Calu3 (cell line): ENCODE measurements at regions not wholly inside any gene's neighbourhood (a gene's known extent, or its start where the extent isn't known, plus 50 kb on each side); places are given as distances from the start of the nearest gene placed in this dataset.
A peak's percentile ranks its signal among the peaks of the same experiment; 100 is the strongest.
"Not testable (repeated sequence)": the region's sequence is repeated elsewhere in the genome, so short reads cannot be mapped to it uniquely, and the experiment has no call there.

Experiments
- BruUV-seq: library from RNA; stranded (reverse); fragments of 400-500 nt; replicated peaks from 2 replicates; lab custom pipeline; 2021; lab: Mats Ljungman, UMichigan
- CTCF ChIA-PET: fragments of 300-600 bp; sonication (Branson Sonifier 250); formaldehyde crosslinking; loops from one replicate; lab custom pipeline; 2022; ENCODE audit warnings: antibody characterized with exemption; lab: Charles Lee
- DNase-seq: peaks from one replicate; pipeline ENCODE4 v3.0.0; 2022
- H3K27ac Mint-ChIP-seq: one replicate; pipeline ENCODE4 v1.8.0; 2022; ENCODE audit warnings: mixed read lengths; ENCODE audit not compliant: unreplicated experiment
- H3K27me3 Mint-ChIP-seq: one replicate; pipeline ENCODE4 v1.8.0; 2022; ENCODE audit warnings: mixed read lengths; ENCODE audit not compliant: unreplicated experiment
- H3K36me3 Mint-ChIP-seq: one replicate; pipeline ENCODE4 v1.8.0; 2022; ENCODE audit warnings: mild to moderate bottlenecking, moderate library complexity, mixed read lengths; ENCODE audit not compliant: insufficient read depth, unreplicated experiment
- H3K4me1 Mint-ChIP-seq: one replicate; pipeline ENCODE4 v1.8.0; 2022; ENCODE audit warnings: mild to moderate bottlenecking, low read depth, mixed read lengths; ENCODE audit not compliant: unreplicated experiment
- H3K4me3 Mint-ChIP-seq: one replicate; pipeline ENCODE4 v1.8.0; 2022; ENCODE audit warnings: mild to moderate bottlenecking, low read depth, moderate library complexity, mixed read lengths; ENCODE audit not compliant: unreplicated experiment
- H3K9me3 Mint-ChIP-seq: one replicate; pipeline ENCODE4 v1.8.0; 2022; ENCODE audit warnings: low read depth, mixed read lengths; ENCODE audit not compliant: unreplicated experiment
- CTCF ChIP-seq: fragments of 200-600 bp; IDR thresholded peaks from one replicate; pipeline ENCODE4 v1.8.0; 2022; ENCODE audit warnings: antibody characterized with exemption; ENCODE audit not compliant: unreplicated experiment
- intact Hi-C: fragments of 100-400 bp; cut with micrococcal nuclease; formaldehyde crosslinking; loops from one replicate; pipeline ENCODE4 v1.10.0; 2022; ENCODE audit not compliant: unreplicated experiment

GRCh38 chr11:56842814-56843794 is 94.6 kb upstream of the OR9G4 start:
- peak overlapping the region; percentile 87 for H3K27ac Mint-ChIP-seq
- H3K4me1 Mint-ChIP-seq, result peaks cover 44% of the 10 kb centered on the region
- no peak for TF ChIP-seq CTCF
- no peaks in the 10 kb centered on the region for H3K27me3 Mint-ChIP-seq
- DNase-seq, result peak; percentile 37
- peak overlapping the region; percentile 30 for H3K4me3 Mint-ChIP-seq
- no TSS peak for BruUV-seq
- H3K9me3 Mint-ChIP-seq, result no peaks in the 10 kb centered on the region
- H3K36me3 Mint-ChIP-seq, result peaks cover 5% of the 10 kb centered on the region
- intact Hi-C loops, result loop anchor here (1.0 to 10.0 kb wide), 5 partner anchors 89 to 242 kb away; partner anchors contain the start of gene OR5AK2
- CTCF ChIA-PET, result interaction anchor here (0.9 to 4.6 kb wide), 8 partner anchors 12 to 407 kb away, joined by 3 to 145 read pairs (median 4); no protein-coding TSS in a partner anchor

GRCh38 chr11:56841210-56841810 is 92.8 kb upstream of the OR9G4 start:
- Mint-ChIP-seq H3K9me3 (no peaks in the 10 kb centered on the region), H3K27ac (peak overlapping the region; percentile 87), H3K27me3 (no peaks in the 10 kb centered on the region), H3K4me1 (peaks cover 33% of the 10 kb centered on the region), H3K4me3 (no peak overlapping the region), H3K36me3 (peaks cover 5% of the 10 kb centered on the region)
- BruUV-seq, result no TSS peak
- intact Hi-C loops, result loop anchor here (1.0 to 10.0 kb wide), 8 partner anchors 44 to 408 kb away; partner anchors contain the start of gene OR5AK2
- TF ChIP-seq CTCF, result peak; percentile 65
- peak; percentile 67 for DNase-seq
- CTCF ChIA-PET, result interaction anchor here (0.7 to 4.6 kb wide), 5 partner anchors 51 to 408 kb away, joined by 3 to 145 read pairs (median 4); no protein-coding TSS in a partner anchor

DNA sequence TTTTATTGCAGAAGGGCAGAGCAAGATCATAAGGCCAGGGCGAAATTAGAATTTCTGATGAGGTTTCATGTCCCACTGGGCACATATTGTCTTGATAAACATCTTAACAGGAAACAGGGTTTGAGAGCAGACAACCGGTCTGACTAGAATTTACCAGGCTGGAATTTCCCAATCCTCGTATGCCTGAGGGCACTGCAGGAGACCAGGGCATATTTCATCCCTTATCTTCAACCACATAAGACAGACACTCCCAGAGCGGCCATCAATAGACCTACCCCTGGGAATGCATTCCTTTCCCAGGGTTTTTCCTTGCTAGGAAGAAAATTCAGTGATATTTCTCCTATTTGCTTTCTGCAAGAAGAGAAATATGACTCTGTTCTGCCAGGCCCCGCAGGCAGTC is 78.9 kb upstream of the OR9G4 start:
- peaks cover 37% of the 10 kb centered on the region for H3K4me1 Mint-ChIP-seq
- intact Hi-C loops, H3K36me3 Mint-ChIP-seq, CTCF ChIA-PET, BruUV-seq, H3K27me3 Mint-ChIP-seq, H3K9me3 Mint-ChIP-seq: not testable (repeated sequence)
- H3K4me3 Mint-ChIP-seq, result peak overlapping the region; percentile 18
- peak; percentile 62 for DNase-seq
- peak overlapping the region; percentile 77 for H3K27ac Mint-ChIP-seq

DNA sequence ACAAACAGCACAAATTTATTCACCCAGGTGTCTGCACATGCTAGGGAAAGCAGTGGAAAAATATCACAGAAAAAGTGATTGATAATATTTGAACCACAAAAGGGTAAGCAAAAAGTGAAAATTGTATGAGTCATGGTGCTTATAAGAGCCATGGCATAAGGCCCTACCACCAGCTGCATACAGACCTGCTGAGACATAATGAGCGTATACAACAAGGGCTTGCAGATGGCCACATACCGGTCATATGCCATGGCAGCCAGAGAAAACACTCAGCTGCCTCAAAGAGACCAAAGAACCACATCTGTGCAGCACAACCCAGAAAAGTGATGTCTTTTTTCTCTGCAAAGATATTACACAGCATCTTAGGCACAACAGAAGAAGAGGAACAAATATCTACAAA is 71.4 kb upstream of the OR9G4 start:
- CTCF ChIA-PET, result no interaction called here
- H3K4me1 Mint-ChIP-seq, result peaks cover 3% of the 10 kb centered on the region
- intact Hi-C loops, result no loop called here
- peaks cover 1% of the 10 kb centered on the region for H3K9me3 Mint-ChIP-seq
- no peak for DNase-seq
- H3K4me3 Mint-ChIP-seq, result no peak overlapping the region
- no peak for TF ChIP-seq CTCF
- H3K36me3 Mint-ChIP-seq, result no peaks in the 10 kb centered on the region
- no TSS peak for BruUV-seq
- no peak overlapping the region for H3K27ac Mint-ChIP-seq
- no peaks in the 10 kb centered on the region for H3K27me3 Mint-ChIP-seq
